ENCODE measurements at regions not wholly inside any gene's neighbourhood (a gene's known extent, or its start where the extent isn't known, plus 50 kb on each side); places are given as distances from the start of the nearest gene placed in this dataset.

- TF ChIP-seq CTCF (IDR thresholded peaks at IDR 0.05) (no peak), POLR2A (IDR thresholded peaks at IDR 0.05) (no peak)
Measured at GRCh38 chr3:151526757-151527156, 65.9 kb upstream of the IGSF10 start.

Measured in uterus (tissue), 2 donors.